ENCODE measurements at regions not wholly inside any gene's neighbourhood (a gene's known extent, or its start where the extent isn't known, plus 50 kb on each side); places are given as distances from the start of the nearest gene placed in this dataset.

- TF ChIP-seq EZH2 (IDR thresholded peaks at IDR 0.05; ENCODE audit: low read length) (no peak), CTCF (optimal IDR thresholded peaks at IDR 0.05 in 1 of 3, IDR thresholded peaks at IDR 0.05 in 1 of 3, conservative IDR thresholded peaks at IDR 0.05 in 1 of 3; ENCODE audit: extremely low read depth in 1 of 3, insufficient read depth in 2 of 3, low read length in 3 of 3) (no peak)
These were observed 397.4 kb downstream of the ADAMTS20 start for GRCh38 chr12:43154498-43155045.

Measured in keratinocyte (primary cell).